ENCODE measurements at regions not wholly inside any gene's neighbourhood (a gene's known extent, or its start where the extent isn't known, plus 50 kb on each side); places are given as distances from the start of the nearest gene placed in this dataset.
A peak's percentile ranks its signal among the peaks of the same experiment; 100 is the strongest.

DNA sequence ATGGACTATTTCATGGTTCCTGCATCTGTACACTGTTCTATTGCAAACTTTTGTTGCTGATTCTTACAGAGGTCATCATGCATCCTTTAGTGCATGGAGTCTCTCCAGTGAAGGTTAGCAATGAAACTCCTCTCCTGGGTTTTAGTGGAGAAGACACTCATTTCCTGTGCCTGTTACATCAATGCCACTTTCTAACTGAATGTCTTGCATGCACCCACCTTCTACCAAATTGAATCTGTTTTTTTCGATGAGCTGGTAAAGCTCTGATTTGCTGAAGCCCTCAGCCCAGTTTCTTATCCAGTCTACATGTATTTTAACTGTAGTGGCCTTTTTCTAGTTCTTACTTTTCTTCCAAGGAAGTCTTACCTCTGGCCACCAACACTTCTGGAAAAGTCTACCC lies 591.8 kb upstream of the ADAMTS16 start:
- no peak overlapping the region for H3K56ac ChIP-seq (ENCODE audit: low read length)
- H4K8ac ChIP-seq (ENCODE audit: low read depth, low read length), result no peak overlapping the region
- H4K5ac ChIP-seq (ENCODE audit: low read length), result no peak overlapping the region
- no peak overlapping the region for H2AK5ac ChIP-seq (ENCODE audit: low read length)
- no peaks in the 10 kb centered on the region for H3K36me3 ChIP-seq (ENCODE audit: control insufficient read depth, insufficient read depth, low read length)
- no peaks in the 10 kb centered on the region for H3K79me1 ChIP-seq (ENCODE audit: low read length)
- no peaks in the 10 kb centered on the region for H3K27me3 ChIP-seq (ENCODE audit: insufficient read depth, low read length, poor library complexity)
- no peak for DNase-seq
- no peak overlapping the region for H3K18ac ChIP-seq (ENCODE audit: low read length)
- H2BK120ac ChIP-seq (ENCODE audit: low read depth, low read length), result no peak overlapping the region
- no peak overlapping the region for H3K4me2 ChIP-seq (ENCODE audit: low read length)
- no peak overlapping the region for H2BK5ac ChIP-seq (ENCODE audit: low read length)
- no peak overlapping the region for H3K23ac ChIP-seq (ENCODE audit: low read length)
- no peak overlapping the region for H3K27ac ChIP-seq (ENCODE audit: low read depth, low read length)
- H3K4me3 ChIP-seq (ENCODE audit: low read length), result no peak overlapping the region
- no peaks in the 10 kb centered on the region for H3K79me2 ChIP-seq (ENCODE audit: control insufficient read depth, insufficient read depth, low read length)
- H3K9ac ChIP-seq (ENCODE audit: low read length), result no peak overlapping the region
- H2BK15ac ChIP-seq (replicated peaks; ENCODE audit: low read depth), result no peak overlapping the region
- WGBS (ENCODE audit: extremely low coverage, insufficient coverage, low lambda C conversion rate), result no CpG with 5 or more reads among the region's 1 CpG
- no peak overlapping the region for H3K4ac ChIP-seq (ENCODE audit: low read depth, low read length)
- peaks cover 4% of the 10 kb centered on the region for H3K4me1 ChIP-seq (ENCODE audit: control insufficient read depth, low read depth, low read length)

DNA sequence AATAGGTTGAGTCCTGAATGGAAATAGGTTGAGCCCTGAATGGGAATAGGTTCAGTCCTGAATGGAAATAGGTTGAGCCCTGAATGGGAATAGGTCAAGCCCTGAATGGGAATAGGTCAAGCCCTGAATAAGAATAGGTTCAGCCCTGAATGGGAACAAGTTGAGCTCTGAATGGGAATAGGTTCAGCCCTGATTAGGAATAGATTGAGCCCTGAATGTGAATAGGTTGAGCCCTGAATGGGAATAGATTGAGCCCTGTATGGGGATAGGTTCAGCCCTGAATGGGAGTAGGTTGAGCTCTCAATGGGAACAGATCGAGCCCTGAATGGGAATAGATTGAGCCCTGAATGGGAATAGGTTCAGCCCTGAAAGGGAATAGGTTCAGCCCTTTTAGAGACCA lies 590.8 kb upstream of the ADAMTS16 start:
- no peak overlapping the region for H4K8ac ChIP-seq (ENCODE audit: low read depth, low read length)
- H3K27me3 ChIP-seq (ENCODE audit: insufficient read depth, low read length, poor library complexity), result no peaks in the 10 kb centered on the region
- no peaks in the 10 kb centered on the region for H3K79me1 ChIP-seq (ENCODE audit: low read length)
- no peak overlapping the region for H2BK15ac ChIP-seq (replicated peaks; ENCODE audit: low read depth)
- no peak overlapping the region for H3K9ac ChIP-seq (ENCODE audit: low read length)
- no peak for DNase-seq
- no CpG with 5 or more reads among the region's 1 CpG for WGBS (ENCODE audit: extremely low coverage, insufficient coverage, low lambda C conversion rate)
- no peaks in the 10 kb centered on the region for H3K4me1 ChIP-seq (ENCODE audit: control insufficient read depth, low read depth, low read length)
- no peak overlapping the region for H3K18ac ChIP-seq (ENCODE audit: low read length)
- H3K36me3 ChIP-seq (ENCODE audit: control insufficient read depth, insufficient read depth, low read length), result no peaks in the 10 kb centered on the region
- H4K5ac ChIP-seq (ENCODE audit: low read length), result no peak overlapping the region
- no peak overlapping the region for H2BK120ac ChIP-seq (ENCODE audit: low read depth, low read length)
- H2BK5ac ChIP-seq (ENCODE audit: low read length), result no peak overlapping the region
- no peak overlapping the region for H3K23ac ChIP-seq (ENCODE audit: low read length)
- no peak overlapping the region for H2AK5ac ChIP-seq (ENCODE audit: low read length)
- H3K4me3 ChIP-seq (ENCODE audit: low read length), result no peak overlapping the region
- no peak overlapping the region for H3K27ac ChIP-seq (ENCODE audit: low read depth, low read length)
- H3K4ac ChIP-seq (ENCODE audit: low read depth, low read length), result no peak overlapping the region
- H3K4me2 ChIP-seq (ENCODE audit: low read length), result no peak overlapping the region
- H3K79me2 ChIP-seq (ENCODE audit: control insufficient read depth, insufficient read depth, low read length), result no peaks in the 10 kb centered on the region
- H3K56ac ChIP-seq (ENCODE audit: low read length), result no peak overlapping the region

DNA sequence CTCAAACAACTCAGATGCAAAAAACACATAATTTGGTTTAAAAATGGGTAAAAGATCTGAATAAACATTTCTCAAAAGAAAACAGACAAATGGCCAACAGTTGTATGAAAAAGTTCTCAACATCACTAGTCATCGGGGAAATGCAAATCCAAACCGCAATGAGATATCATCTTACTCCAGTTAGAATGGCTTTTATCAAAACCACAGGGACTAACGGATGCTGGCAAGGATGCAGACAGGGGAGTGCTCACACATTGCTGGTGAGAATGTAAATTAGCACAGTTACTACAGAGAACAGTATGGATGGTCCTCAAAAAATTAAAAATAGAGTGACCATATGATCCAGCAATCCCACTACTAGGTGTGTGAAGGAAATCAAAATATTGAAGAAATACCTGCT lies 589.1 kb upstream of the ADAMTS16 start:
- Histone ChIP-seq H3K9ac (ENCODE audit: low read length) (no peak overlapping the region), H3K4me3 (ENCODE audit: low read length) (no peak overlapping the region), H3K4me2 (ENCODE audit: low read length) (no peak overlapping the region), H2BK120ac (ENCODE audit: low read depth, low read length) (no peak overlapping the region), H3K36me3 (ENCODE audit: control insufficient read depth, insufficient read depth, low read length) (no peaks in the 10 kb centered on the region), H3K4ac (ENCODE audit: low read depth, low read length) (no peak overlapping the region), H2AK5ac (ENCODE audit: low read length) (no peak overlapping the region), H3K18ac (ENCODE audit: low read length) (no peak overlapping the region), H3K56ac (ENCODE audit: low read length) (no peak overlapping the region), H3K23ac (ENCODE audit: low read length) (no peak overlapping the region), H3K27ac (ENCODE audit: low read depth, low read length) (no peak overlapping the region), H3K79me2 (ENCODE audit: control insufficient read depth, insufficient read depth, low read length) (no peaks in the 10 kb centered on the region), H3K27me3 (ENCODE audit: insufficient read depth, low read length, poor library complexity) (no peaks in the 10 kb centered on the region), H3K79me1 (ENCODE audit: low read length) (no peaks in the 10 kb centered on the region), H4K8ac (ENCODE audit: low read depth, low read length) (no peak overlapping the region), H4K5ac (ENCODE audit: low read length) (no peak overlapping the region), H3K4me1 (ENCODE audit: control insufficient read depth, low read depth, low read length) (no peaks in the 10 kb centered on the region), H2BK15ac (replicated peaks; ENCODE audit: low read depth) (no peak overlapping the region), H2BK5ac (ENCODE audit: low read length) (no peak overlapping the region)
- no CpG with 5 or more reads among the region's 3 CpGs for WGBS (ENCODE audit: extremely low coverage, insufficient coverage, low lambda C conversion rate)
- no peak for DNase-seq

DNA sequence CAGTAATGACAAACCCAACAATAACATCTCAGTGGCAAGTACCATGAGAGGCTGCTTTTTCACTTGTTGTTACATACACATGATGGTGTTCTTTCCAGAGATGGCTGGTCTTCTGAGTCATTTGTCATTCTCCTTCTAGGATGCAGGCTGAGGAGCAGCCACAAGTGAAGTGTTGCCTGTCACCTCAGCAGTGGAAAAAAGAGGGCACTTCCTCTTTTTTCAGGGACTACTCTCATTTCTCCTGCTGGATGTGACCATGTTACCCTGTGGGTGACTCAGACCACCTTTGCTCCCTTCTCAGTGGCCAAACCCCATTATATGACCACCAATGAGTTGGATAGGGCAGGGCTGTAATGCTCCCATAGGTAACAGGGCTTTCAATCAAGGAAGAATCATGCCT lies 587.0 kb upstream of the ADAMTS16 start:
- no peaks in the 10 kb centered on the region for H3K79me1 ChIP-seq (ENCODE audit: low read length)
- no peaks in the 10 kb centered on the region for H3K79me2 ChIP-seq (ENCODE audit: control insufficient read depth, insufficient read depth, low read length)
- no peak overlapping the region for H2AK5ac ChIP-seq (ENCODE audit: low read length)
- no peak overlapping the region for H3K56ac ChIP-seq (ENCODE audit: low read length)
- H3K36me3 ChIP-seq (ENCODE audit: control insufficient read depth, insufficient read depth, low read length), result no peaks in the 10 kb centered on the region
- H3K4me3 ChIP-seq (ENCODE audit: low read length), result no peak overlapping the region
- no peak overlapping the region for H3K4me2 ChIP-seq (ENCODE audit: low read length)
- no peak overlapping the region for H4K8ac ChIP-seq (ENCODE audit: low read depth, low read length)
- H3K9ac ChIP-seq (ENCODE audit: low read length), result no peak overlapping the region
- H3K27ac ChIP-seq (ENCODE audit: low read depth, low read length), result no peak overlapping the region
- no peak overlapping the region for H3K18ac ChIP-seq (ENCODE audit: low read length)
- H4K5ac ChIP-seq (ENCODE audit: low read length), result no peak overlapping the region
- H2BK5ac ChIP-seq (ENCODE audit: low read length), result no peak overlapping the region
- H3K4ac ChIP-seq (ENCODE audit: low read depth, low read length), result no peak overlapping the region
- H3K4me1 ChIP-seq (ENCODE audit: control insufficient read depth, low read depth, low read length), result no peaks in the 10 kb centered on the region
- DNase-seq, result no peak
- H2BK15ac ChIP-seq (replicated peaks; ENCODE audit: low read depth), result no peak overlapping the region
- no peak overlapping the region for H2BK120ac ChIP-seq (ENCODE audit: low read depth, low read length)
- H3K27me3 ChIP-seq (ENCODE audit: insufficient read depth, low read length, poor library complexity), result no peaks in the 10 kb centered on the region
- H3K23ac ChIP-seq (ENCODE audit: low read length), result no peak overlapping the region

DNA sequence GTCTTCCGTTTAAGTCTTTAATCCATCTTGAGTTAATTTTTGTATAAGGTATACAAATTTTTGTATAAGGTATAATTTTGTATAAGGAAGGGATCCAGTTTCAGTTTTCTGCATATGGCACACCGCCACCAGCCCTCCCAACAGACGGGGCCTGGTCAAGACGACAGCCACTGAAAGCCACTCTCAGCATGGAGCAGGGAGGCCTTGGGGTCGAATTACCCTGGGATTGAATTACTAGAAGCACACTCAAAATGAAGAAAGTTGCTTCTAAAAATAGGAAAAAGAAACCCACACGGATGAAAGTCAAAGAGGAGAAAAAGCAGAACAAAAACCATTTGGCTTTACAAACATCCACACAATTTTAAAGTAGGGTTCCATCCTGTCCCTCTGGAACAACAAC lies 586.2 kb upstream of the ADAMTS16 start:
- Histone ChIP-seq H3K27me3 (ENCODE audit: insufficient read depth, low read length, poor library complexity) (no peaks in the 10 kb centered on the region), H2AK5ac (ENCODE audit: low read length) (no peak overlapping the region), H3K27ac (ENCODE audit: low read depth, low read length) (no peak overlapping the region), H3K9ac (ENCODE audit: low read length) (no peak overlapping the region), H3K4me3 (ENCODE audit: low read length) (no peak overlapping the region), H3K4me2 (ENCODE audit: low read length) (no peak overlapping the region), H3K23ac (ENCODE audit: low read length) (no peak overlapping the region), H3K18ac (ENCODE audit: low read length) (peak overlapping the region; percentile 23), H3K79me2 (ENCODE audit: control insufficient read depth, insufficient read depth, low read length) (no peaks in the 10 kb centered on the region), H3K56ac (ENCODE audit: low read length) (no peak overlapping the region), H4K8ac (ENCODE audit: low read depth, low read length) (no peak overlapping the region), H3K79me1 (ENCODE audit: low read length) (no peaks in the 10 kb centered on the region), H2BK15ac (replicated peaks; ENCODE audit: low read depth) (no peak overlapping the region), H2BK5ac (ENCODE audit: low read length) (no peak overlapping the region), H3K4me1 (ENCODE audit: control insufficient read depth, low read depth, low read length) (no peaks in the 10 kb centered on the region), H3K4ac (ENCODE audit: low read depth, low read length) (no peak overlapping the region), H2BK120ac (ENCODE audit: low read depth, low read length) (no peak overlapping the region), H4K5ac (ENCODE audit: low read length) (no peak overlapping the region), H3K36me3 (ENCODE audit: control insufficient read depth, insufficient read depth, low read length) (no peaks in the 10 kb centered on the region)
- no CpG with 5 or more reads among the region's 6 CpGs for WGBS (ENCODE audit: extremely low coverage, insufficient coverage, low lambda C conversion rate)
- DNase-seq, result no peak

DNA sequence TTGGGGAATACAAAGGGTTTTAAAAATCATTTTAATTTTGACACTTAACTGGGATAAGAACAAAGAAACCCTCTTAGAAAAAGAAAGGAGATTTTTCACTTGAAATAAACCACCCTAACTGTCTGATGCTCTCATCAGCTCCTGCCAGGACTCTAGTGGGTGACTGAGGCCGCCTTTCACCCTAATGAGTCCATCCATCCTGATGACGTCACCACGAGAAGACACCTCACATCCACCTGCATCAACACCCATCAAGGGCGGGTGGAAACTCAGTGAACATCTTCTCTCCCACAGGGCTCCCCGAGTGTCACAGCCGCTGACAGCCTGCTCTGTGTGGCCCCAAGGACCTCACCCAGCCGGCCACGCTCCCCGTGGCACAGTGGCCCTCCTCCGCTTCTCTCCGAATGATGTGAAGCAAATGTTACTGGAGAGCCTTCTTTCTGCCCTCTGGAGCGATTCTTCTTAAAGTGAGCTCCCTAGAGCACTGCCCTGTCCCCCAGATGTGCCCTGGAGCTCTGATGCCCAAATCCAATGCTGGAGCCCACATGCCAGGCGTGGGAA lies 584.3 kb upstream of the ADAMTS16 start:
- no peak overlapping the region for H3K27ac ChIP-seq (ENCODE audit: low read depth, low read length)
- H3K4me2 ChIP-seq (ENCODE audit: low read length), result no peak overlapping the region
- no peak overlapping the region for H2AK5ac ChIP-seq (ENCODE audit: low read length)
- H4K8ac ChIP-seq (ENCODE audit: low read depth, low read length), result no peak overlapping the region
- no peak overlapping the region for H2BK120ac ChIP-seq (ENCODE audit: low read depth, low read length)
- H3K4me1 ChIP-seq (ENCODE audit: control insufficient read depth, low read depth, low read length), result no peaks in the 10 kb centered on the region
- no peaks in the 10 kb centered on the region for H3K36me3 ChIP-seq (ENCODE audit: control insufficient read depth, insufficient read depth, low read length)
- no peaks in the 10 kb centered on the region for H3K79me2 ChIP-seq (ENCODE audit: control insufficient read depth, insufficient read depth, low read length)
- no peak overlapping the region for H3K4me3 ChIP-seq (ENCODE audit: low read length)
- H3K23ac ChIP-seq (ENCODE audit: low read length), result no peak overlapping the region
- H3K27me3 ChIP-seq (ENCODE audit: insufficient read depth, low read length, poor library complexity), result no peaks in the 10 kb centered on the region
- no peak overlapping the region for H3K56ac ChIP-seq (ENCODE audit: low read length)
- H3K79me1 ChIP-seq (ENCODE audit: low read length), result no peaks in the 10 kb centered on the region
- DNase-seq, result no peak
- WGBS (ENCODE audit: extremely low coverage, insufficient coverage, low lambda C conversion rate), result no CpG with 5 or more reads among the region's 13 CpGs
- H3K9ac ChIP-seq (ENCODE audit: low read length), result no peak overlapping the region
- H3K18ac ChIP-seq (ENCODE audit: low read length), result no peak overlapping the region
- H2BK5ac ChIP-seq (ENCODE audit: low read length), result no peak overlapping the region
- no peak overlapping the region for H3K4ac ChIP-seq (ENCODE audit: low read depth, low read length)
- H2BK15ac ChIP-seq (replicated peaks; ENCODE audit: low read depth), result no peak overlapping the region
- H4K5ac ChIP-seq (ENCODE audit: low read length), result no peak overlapping the region
